ENCODE measurements at regions not wholly inside any gene's neighbourhood (a gene's known extent, or its start where the extent isn't known, plus 50 kb on each side); places are given as distances from the start of the nearest gene placed in this dataset.

DNA sequence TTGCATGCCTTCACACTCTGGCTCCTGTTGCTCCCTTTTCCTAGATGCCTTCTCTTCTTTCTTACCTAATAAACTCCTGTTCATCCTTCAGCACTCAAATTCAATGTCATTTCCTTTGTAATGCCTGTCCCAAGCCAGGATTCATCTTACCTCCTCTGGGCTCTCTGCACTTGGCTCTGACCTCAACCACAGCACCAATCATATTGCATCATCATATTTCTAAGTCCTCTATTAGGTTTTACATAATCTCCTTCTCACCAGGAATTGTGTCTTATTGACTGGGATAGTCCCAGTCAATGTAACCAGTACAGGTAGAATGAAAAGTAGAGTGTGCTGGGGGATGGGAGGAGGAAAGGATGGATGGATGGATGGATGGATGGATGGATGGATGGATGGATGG is 187.1 kb downstream of the NRP2 start (continued):
- no peak for TF ChIP-seq MYC (IDR thresholded peaks at IDR 0.05; ENCODE audit: borderline replicate concordance, low read length)
- no peak for TF ChIP-seq RARB (CRISPR knock-in tag; IDR thresholded peaks at IDR 0.05)

DNA sequence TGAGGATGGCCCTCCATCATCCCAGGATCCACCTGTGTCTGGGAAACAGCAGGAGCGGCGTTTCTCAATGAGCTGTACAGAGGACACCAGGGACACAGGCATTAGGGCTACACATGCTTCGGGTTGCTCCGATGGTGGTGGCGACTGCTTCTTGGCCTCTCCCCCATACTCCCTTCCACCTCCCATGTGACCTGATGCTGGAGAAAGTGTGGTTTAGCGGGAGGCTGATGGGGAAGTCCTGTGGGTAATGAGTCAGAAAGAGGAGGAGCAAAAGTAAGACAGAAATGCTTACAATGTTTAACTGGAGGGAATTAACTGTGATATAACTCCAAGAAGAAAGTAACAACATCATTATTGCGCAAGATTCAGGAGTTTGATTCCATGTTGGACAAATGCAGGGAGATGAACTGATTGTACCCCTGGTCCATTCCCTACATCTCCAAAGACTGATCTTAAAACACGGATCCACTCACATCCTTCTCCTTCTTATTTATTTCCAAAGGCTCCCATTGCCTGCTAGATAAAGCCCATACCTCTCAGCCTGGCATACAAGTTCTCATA is 186.6 kb downstream of the NRP2 start:
- Histone ChIP-seq H3K4me1 (no peaks in the 10 kb centered on the region), H3K9me3 (no peaks in the 10 kb centered on the region), H3K4me2 (no peak overlapping the region), H3K4me3 (no peak overlapping the region), H3K27ac (no peak overlapping the region)
- ChIA-PET POLR2A (no interaction called here), CTCF (no interaction called here)
- FAIRE-seq (no peak), DNase-seq (ENCODE audit: low read depth in 1 of 2, low spot score in 1 of 2) (no peak), ATAC-seq (no peak)
- TF ChIP-seq CEBPB (IDR thresholded peaks at IDR 0.05) (peak; percentile 61 to 74; a peak in 3 of 4 replicates), CBX8 (IDR thresholded peaks at IDR 0.05) (no peak)
- 54% methylated on average over 8 of the region's 8 CpGs for WGBS (ENCODE audit: missing lambda C conversion rate)

DNA sequence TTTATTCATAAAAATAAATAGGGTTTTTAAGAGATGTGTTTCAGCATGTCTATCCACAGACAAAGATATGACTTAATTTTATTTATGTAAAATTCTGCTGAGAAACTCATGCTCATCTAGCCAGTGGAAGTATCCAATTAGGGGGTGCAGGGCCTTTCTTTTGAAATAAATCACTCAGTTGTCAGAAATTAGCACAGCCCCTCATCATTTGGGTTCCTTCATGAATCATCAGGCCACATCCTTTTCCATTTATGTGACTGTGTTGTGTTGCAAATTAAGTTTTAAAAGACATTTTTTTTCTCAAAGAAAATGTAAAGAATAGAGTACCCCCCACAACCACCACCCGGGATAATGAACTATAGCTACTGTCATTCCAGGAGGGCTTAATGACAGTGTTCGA is 185.8 kb downstream of the NRP2 start:
- H3K9me3 ChIP-seq: no peaks in the 10 kb centered on the region
- no peak for ATAC-seq
- no peak for FAIRE-seq
- no peak overlapping the region for H3K4me3 ChIP-seq
- H3K4me2 ChIP-seq: no peak overlapping the region
- no peaks in the 10 kb centered on the region for H3K4me1 ChIP-seq
- no peak for TF ChIP-seq EP300 (IDR thresholded peaks at IDR 0.05)
- no peak for TF ChIP-seq RFX5 (IDR thresholded peaks at IDR 0.05)
- TF ChIP-seq FOSB (CRISPR knock-in tag; IDR thresholded peaks at IDR 0.05): no peak
- TF ChIP-seq PHF8 (IDR thresholded peaks at IDR 0.05; ENCODE audit: borderline replicate concordance, low read depth): no peak
- no peak for TF ChIP-seq SREBF2 (IDR thresholded peaks at IDR 0.05)
- no peak for TF ChIP-seq EHMT2 (IDR thresholded peaks at IDR 0.05; ENCODE audit: low read depth)
- no peak for TF ChIP-seq CBX8 (IDR thresholded peaks at IDR 0.05)
- no peak for TF ChIP-seq EHF (CRISPR knock-in tag; IDR thresholded peaks at IDR 0.05)
- no peak for TF ChIP-seq JUNB (IDR thresholded peaks at IDR 0.05)
- TF ChIP-seq ZFP36 (IDR thresholded peaks at IDR 0.05; ENCODE audit: borderline replicate concordance, partially characterized antibody): no peak
- TF ChIP-seq HDAC2 (IDR thresholded peaks at IDR 0.05): no peak
- no peak for TF ChIP-seq MAFK (IDR thresholded peaks at IDR 0.05; ENCODE audit: partially characterized antibody)
- no peak for TF ChIP-seq SMC3 (IDR thresholded peaks at IDR 0.05)
- TF ChIP-seq, protein P1, sequence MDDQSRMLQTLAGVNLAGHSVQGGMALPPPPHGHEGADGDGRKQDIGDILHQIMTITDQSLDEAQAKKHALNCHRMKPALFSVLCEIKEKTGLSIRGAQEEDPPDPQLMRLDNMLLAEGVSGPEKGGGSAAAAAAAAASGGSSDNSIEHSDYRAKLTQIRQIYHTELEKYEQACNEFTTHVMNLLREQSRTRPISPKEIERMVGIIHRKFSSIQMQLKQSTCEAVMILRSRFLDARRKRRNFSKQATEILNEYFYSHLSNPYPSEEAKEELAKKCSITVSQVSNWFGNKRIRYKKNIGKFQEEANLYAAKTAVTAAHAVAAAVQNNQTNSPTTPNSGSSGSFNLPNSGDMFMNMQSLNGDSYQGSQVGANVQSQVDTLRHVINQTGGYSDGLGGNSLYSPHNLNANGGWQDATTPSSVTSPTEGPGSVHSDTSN (IDR thresholded peaks at IDR 0.05): no peak
- no peak for TF ChIP-seq MYC (IDR thresholded peaks at IDR 0.05; ENCODE audit: borderline replicate concordance, low read length)
- no peak for TF ChIP-seq HOXA7 (CRISPR knock-in tag; IDR thresholded peaks at IDR 0.05)
- 59% methylated on average over 2 of the region's 2 CpGs for WGBS (ENCODE audit: missing lambda C conversion rate)
- CTCF ChIA-PET: no interaction called here
- DNase-seq (ENCODE audit: low read depth in 1 of 2, low spot score in 1 of 2): no peak
- H3K27ac ChIP-seq: no peak overlapping the region
- POLR2A ChIA-PET: no interaction called here

DNA sequence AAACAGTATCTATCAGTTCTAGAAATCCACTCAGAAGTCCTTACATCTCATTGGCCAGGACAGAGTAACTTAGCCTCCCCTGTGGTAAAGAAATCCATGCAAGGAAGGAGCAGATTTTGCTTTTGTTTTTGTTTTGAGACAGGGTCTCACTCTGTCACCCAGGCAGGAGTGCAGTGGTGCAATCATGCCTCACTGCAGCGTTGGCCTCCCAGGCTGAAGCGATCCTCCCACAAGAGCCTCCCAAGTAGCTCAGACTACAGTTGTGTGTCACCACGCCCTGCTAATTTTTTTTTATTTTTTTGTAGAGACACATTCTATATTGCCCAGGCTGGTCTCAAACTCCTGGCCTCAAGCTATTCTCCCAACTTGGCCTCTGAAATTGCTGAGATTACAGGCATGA is 185.1 kb downstream of the NRP2 start:
- ATAC-seq: no peak
- DNase-seq (ENCODE audit: low read depth in 1 of 2, low spot score in 1 of 2): no peak
- Histone ChIP-seq H3K4me2 (no peak overlapping the region), H3K9me3 (no peaks in the 10 kb centered on the region), H3K4me3 (no peak overlapping the region), H3K4me1 (no peaks in the 10 kb centered on the region), H3K27ac (no peak overlapping the region)
- TF ChIP-seq, protein P2, sequence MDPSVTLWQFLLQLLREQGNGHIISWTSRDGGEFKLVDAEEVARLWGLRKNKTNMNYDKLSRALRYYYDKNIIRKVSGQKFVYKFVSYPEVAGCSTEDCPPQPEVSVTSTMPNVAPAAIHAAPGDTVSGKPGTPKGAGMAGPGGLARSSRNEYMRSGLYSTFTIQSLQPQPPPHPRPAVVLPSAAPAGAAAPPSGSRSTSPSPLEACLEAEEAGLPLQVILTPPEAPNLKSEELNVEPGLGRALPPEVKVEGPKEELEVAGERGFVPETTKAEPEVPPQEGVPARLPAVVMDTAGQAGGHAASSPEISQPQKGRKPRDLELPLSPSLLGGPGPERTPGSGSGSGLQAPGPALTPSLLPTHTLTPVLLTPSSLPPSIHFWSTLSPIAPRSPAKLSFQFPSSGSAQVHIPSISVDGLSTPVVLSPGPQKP (IDR thresholded peaks at IDR 0.05; ENCODE audit: low read depth, low read length): no peak
- TF ChIP-seq SREBF2 (IDR thresholded peaks at IDR 0.05) (no peak), FOSL2 (IDR thresholded peaks at IDR 0.05) (no peak), FOSL2 (CRISPR knock-in tag; IDR thresholded peaks at IDR 0.05) (no peak), MYC (IDR thresholded peaks at IDR 0.05; ENCODE audit: borderline replicate concordance, low read length) (no peak)
- TF ChIP-seq, protein P3, sequence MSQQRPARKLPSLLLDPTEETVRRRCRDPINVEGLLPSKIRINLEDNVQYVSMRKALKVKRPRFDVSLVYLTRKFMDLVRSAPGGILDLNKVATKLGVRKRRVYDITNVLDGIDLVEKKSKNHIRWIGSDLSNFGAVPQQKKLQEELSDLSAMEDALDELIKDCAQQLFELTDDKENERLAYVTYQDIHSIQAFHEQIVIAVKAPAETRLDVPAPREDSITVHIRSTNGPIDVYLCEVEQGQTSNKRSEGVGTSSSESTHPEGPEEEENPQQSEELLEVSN (IDR thresholded peaks at IDR 0.05; ENCODE audit: borderline replicate concordance, low read depth): no peak
- TF ChIP-seq, protein P1 (IDR thresholded peaks at IDR 0.05): no peak
- TF ChIP-seq, protein P4, sequence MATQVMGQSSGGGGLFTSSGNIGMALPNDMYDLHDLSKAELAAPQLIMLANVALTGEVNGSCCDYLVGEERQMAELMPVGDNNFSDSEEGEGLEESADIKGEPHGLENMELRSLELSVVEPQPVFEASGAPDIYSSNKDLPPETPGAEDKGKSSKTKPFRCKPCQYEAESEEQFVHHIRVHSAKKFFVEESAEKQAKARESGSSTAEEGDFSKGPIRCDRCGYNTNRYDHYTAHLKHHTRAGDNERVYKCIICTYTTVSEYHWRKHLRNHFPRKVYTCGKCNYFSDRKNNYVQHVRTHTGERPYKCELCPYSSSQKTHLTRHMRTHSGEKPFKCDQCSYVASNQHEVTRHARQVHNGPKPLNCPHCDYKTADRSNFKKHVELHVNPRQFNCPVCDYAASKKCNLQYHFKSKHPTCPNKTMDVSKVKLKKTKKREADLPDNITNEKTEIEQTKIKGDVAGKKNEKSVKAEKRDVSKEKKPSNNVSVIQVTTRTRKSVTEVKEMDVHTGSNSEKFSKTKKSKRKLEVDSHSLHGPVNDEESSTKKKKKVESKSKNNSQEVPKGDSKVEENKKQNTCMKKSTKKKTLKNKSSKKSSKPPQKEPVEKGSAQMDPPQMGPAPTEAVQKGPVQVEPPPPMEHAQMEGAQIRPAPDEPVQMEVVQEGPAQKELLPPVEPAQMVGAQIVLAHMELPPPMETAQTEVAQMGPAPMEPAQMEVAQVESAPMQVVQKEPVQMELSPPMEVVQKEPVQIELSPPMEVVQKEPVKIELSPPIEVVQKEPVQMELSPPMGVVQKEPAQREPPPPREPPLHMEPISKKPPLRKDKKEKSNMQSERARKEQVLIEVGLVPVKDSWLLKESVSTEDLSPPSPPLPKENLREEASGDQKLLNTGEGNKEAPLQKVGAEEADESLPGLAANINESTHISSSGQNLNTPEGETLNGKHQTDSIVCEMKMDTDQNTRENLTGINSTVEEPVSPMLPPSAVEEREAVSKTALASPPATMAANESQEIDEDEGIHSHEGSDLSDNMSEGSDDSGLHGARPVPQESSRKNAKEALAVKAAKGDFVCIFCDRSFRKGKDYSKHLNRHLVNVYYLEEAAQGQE (IDR thresholded peaks at IDR 0.05): no peak
- ChIA-PET POLR2A (no interaction called here), CTCF (interaction anchor here (0.6 to 1.0 kb wide), 2 partner anchors 9 to 59 kb away, joined by 3 to 5 read pairs; no protein-coding TSS in a partner anchor)
- no peak for FAIRE-seq
- 44% methylated on average over 3 of the region's 3 CpGs for WGBS (ENCODE audit: missing lambda C conversion rate)

Measured in A549 (cell line).